Upper lobe of right lung (tissue), 1 donor: ENCODE measurements at regions not wholly inside any gene's neighbourhood (a gene's known extent, or its start where the extent isn't known, plus 50 kb on each side); places are given as distances from the start of the nearest gene placed in this dataset.

Experiments
- ATAC-seq: fragments of 200-7000 bp; cut with Tn5 transposase; one replicate; pipeline ENCODE4 v1.9.1; 2020; ENCODE audit warnings: mild to moderate bottlenecking, moderate library complexity
- DNase-seq: peaks from one replicate; pipeline ENCODE4 v3.0.0-alpha.2; 2020
- H3K27ac ChIP-seq: fragments of 200-600 bp; one replicate; pipeline ENCODE4 v1.8.0; 2022
- H3K27me3 ChIP-seq: fragments of 200-600 bp; one replicate; pipeline ENCODE4 v1.8.0; 2022; ENCODE audit warnings: mild to moderate bottlenecking
- H3K36me3 ChIP-seq: fragments of 200-600 bp; one replicate; pipeline ENCODE4 v1.8.0; 2022
- H3K4me1 ChIP-seq: fragments of 200-600 bp; one replicate; pipeline ENCODE4 v1.8.0; 2022
- H3K4me3 ChIP-seq: fragments of 200-600 bp; one replicate; pipeline ENCODE4 v1.8.0; 2022; ENCODE audit warnings: mild to moderate bottlenecking
- H3K9me3 ChIP-seq: fragments of 200-600 bp; one replicate; pipeline ENCODE4 v1.8.0; 2022
- intact Hi-C: fragments of 100-400 bp; cut with DNase I; formaldehyde crosslinking; loops from one replicate; pipeline ENCODE4 v1.11.0; 2022
- TF ChIP-seq, protein P1 (sequence below): fragments of 200-600 bp; IDR thresholded peaks from one replicate; pipeline ENCODE4 v1.8.0; 2022; ENCODE audit warnings: antibody characterized with exemption
- donor health status: DM: no; HTN: yes; CAD: no; lungs with severe emphysema.

DNA sequence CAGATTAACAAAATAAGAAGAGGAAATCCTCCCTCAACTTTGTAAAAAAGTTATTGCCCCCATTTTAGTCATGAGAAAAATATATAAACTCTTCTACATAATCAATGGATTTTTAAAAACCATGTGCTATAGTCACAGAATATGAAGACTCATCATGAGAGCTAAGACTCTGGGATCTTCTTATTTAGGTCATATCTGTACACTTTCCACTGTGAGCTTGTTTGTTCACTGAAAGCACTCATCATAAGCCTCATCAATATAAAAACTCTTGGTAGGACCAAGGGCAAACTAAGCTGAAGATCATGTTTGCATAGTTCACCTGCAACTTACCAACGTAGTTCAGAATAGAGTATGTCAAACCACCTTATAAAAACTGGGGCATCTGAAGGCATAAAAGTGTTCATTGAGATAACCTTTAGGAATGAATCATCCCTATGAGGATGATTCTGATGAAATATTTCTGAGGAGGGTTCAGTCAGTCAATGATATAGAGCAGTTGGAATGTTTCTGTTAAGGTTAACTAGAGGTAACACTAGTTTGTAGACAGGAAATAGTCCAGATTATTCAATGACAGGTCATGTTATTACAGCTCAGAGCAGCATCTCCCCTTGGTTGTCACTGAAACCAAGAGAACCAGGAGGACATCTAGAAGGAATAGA is 289.9 kb upstream of the SMC2 start:
- Histone ChIP-seq H3K4me1 (no peaks in the 10 kb centered on the region), H3K27ac (no peak overlapping the region), H3K9me3 (no peaks in the 10 kb centered on the region), H3K4me3 (no peak overlapping the region), H3K27me3 (no peaks in the 10 kb centered on the region), H3K36me3 (no peaks in the 10 kb centered on the region)
- intact Hi-C loops: no loop called here
- no peak for DNase-seq
- TF ChIP-seq, protein P1, sequence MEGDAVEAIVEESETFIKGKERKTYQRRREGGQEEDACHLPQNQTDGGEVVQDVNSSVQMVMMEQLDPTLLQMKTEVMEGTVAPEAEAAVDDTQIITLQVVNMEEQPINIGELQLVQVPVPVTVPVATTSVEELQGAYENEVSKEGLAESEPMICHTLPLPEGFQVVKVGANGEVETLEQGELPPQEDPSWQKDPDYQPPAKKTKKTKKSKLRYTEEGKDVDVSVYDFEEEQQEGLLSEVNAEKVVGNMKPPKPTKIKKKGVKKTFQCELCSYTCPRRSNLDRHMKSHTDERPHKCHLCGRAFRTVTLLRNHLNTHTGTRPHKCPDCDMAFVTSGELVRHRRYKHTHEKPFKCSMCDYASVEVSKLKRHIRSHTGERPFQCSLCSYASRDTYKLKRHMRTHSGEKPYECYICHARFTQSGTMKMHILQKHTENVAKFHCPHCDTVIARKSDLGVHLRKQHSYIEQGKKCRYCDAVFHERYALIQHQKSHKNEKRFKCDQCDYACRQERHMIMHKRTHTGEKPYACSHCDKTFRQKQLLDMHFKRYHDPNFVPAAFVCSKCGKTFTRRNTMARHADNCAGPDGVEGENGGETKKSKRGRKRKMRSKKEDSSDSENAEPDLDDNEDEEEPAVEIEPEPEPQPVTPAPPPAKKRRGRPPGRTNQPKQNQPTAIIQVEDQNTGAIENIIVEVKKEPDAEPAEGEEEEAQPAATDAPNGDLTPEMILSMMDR: no peak
- no peak for ATAC-seq

DNA sequence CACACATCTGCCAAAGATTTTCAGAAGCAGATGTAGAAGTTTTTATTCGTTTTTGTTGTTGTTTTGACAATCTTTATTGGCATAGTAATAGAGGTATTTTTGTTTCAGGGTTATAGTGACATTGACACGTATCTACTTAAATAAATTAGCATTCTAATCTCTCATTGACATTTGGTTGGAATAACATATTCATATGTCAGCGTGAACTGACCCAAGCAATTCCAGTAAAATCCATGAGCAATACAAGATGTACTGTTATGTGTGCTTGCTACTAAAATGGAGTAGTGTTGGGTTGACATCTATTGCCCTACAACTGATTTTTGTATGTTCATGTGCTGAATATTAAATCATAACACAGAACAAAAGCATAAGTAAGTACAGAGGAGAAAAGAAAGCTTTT is 284.4 kb upstream of the SMC2 start:
- no peak overlapping the region for H3K4me3 ChIP-seq
- TF ChIP-seq, protein P1: no peak
- intact Hi-C loops: no loop called here

DNA sequence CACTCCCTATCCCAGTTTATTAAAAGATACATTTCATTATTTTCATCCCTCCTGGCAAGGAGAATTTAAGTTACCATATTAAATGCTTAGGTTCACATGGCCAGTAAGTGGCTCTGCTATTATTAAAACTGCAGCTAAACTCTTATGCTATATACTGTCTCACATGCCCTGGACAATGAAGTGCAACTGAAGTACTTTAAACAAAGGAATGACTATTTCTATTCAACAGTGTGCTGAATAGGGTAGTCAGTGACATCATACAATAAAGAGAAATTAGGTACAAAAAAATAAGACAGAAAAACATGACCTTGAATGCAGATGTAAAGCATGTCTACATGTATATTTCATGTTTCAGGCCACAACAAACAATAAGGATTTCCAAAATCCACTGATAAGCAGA is 282.6 kb upstream of the SMC2 start:
- no peaks in the 10 kb centered on the region for H3K4me1 ChIP-seq
- TF ChIP-seq, protein P1: no peak
- H3K36me3 ChIP-seq: no peaks in the 10 kb centered on the region
- H3K9me3 ChIP-seq: no peaks in the 10 kb centered on the region
- H3K27ac ChIP-seq: no peak overlapping the region
- intact Hi-C loops: no loop called here
- DNase-seq (no peak), ATAC-seq (no peak)
- H3K27me3 ChIP-seq: no peaks in the 10 kb centered on the region
- H3K4me3 ChIP-seq: no peak overlapping the region

More for the DNA sequence above, 284.4 kb upstream of the SMC2 start:
- Histone ChIP-seq H3K27me3 (no peaks in the 10 kb centered on the region), H3K9me3 (no peaks in the 10 kb centered on the region), H3K36me3 (no peaks in the 10 kb centered on the region), H3K4me1 (no peaks in the 10 kb centered on the region), H3K27ac (no peak overlapping the region)
- no peak for ATAC-seq
- DNase-seq: no peak

DNA sequence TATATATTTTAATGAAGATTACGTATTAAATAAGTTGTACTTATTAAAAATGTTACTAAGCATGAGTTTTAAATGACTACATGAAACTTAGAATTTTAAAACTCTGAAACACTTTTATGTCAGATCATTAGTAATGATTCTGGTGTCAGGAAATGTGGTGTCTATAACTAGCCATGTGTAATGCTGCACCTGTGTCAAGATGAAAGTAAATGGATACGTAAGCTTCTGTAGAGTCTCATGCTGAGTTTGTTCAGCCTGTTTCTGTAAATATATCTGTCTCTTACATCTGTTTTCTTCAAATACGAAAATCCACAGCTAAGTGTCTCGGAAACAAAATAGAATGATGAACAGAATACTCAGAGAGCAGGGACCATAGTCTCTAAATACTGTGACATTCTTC is 278.0 kb upstream of the SMC2 start:
- no peaks in the 10 kb centered on the region for H3K9me3 ChIP-seq
- intact Hi-C loops: no loop called here
- H3K4me3 ChIP-seq: no peak overlapping the region
- no peak for ATAC-seq
- DNase-seq: no peak
- H3K4me1 ChIP-seq: no peaks in the 10 kb centered on the region
- TF ChIP-seq, protein P1: no peak
- H3K27me3 ChIP-seq: no peaks in the 10 kb centered on the region
- no peak overlapping the region for H3K27ac ChIP-seq
- H3K36me3 ChIP-seq: no peaks in the 10 kb centered on the region

DNA sequence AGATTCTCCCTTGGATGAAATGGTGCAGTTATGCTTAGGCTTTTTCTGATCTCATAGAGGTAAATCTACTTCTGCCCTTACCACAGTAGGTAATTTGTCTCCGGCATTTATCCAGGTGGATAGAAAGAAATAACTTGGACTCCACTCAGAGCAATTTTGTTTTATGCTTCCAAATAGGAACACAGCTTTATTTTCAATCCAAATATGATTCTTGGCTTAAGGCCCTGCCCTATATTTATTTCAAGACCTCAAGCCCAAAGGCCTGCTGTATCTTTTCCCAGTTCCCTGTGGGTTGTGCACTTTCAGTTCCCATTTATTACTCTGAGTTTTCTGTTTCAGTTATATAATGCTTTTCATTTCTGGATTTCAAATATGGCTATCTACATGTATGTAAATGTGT is 274.2 kb upstream of the SMC2 start:
- intact Hi-C loops: no loop called here
- H3K27me3 ChIP-seq: no peaks in the 10 kb centered on the region
- H3K9me3 ChIP-seq: no peaks in the 10 kb centered on the region
- ATAC-seq: no peak
- H3K27ac ChIP-seq: no peak overlapping the region
- no peak overlapping the region for H3K4me3 ChIP-seq
- no peaks in the 10 kb centered on the region for H3K4me1 ChIP-seq
- TF ChIP-seq, protein P1: no peak
- H3K36me3 ChIP-seq: no peaks in the 10 kb centered on the region
- no peak for DNase-seq

DNA sequence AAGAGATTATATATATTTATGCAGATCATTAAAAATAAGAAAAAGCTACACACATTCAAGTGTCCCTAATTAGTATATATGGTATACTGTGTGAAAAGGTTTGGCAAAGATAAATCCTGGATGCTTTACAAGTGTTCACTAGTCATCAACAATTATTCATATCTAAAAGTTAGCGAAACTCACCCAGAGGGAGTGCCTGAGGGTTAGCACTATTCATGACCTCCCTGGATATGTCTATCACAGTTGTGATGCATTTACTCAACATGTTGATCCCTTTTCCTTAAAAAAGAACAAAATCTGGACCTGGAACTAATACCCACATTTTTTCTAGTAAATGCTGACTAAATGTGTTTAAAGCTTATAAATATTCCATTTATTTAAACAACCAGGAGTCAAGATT is 273.0 kb upstream of the SMC2 start:
- no peak for ATAC-seq

More for the DNA sequence above, 273.0 kb upstream of the SMC2 start:
- intact Hi-C loops: no loop called here
- H3K4me1 ChIP-seq: no peaks in the 10 kb centered on the region
- H3K9me3 ChIP-seq: no peaks in the 10 kb centered on the region
- DNase-seq: no peak
- H3K36me3 ChIP-seq: no peaks in the 10 kb centered on the region
- no peaks in the 10 kb centered on the region for H3K27me3 ChIP-seq
- TF ChIP-seq, protein P1: no peak
- H3K4me3 ChIP-seq: no peak overlapping the region
- no peak overlapping the region for H3K27ac ChIP-seq
